GM23338 (cell line): ENCODE measurements at regions not wholly inside any gene's neighbourhood (a gene's known extent, or its start where the extent isn't known, plus 50 kb on each side); places are given as distances from the start of the nearest gene placed in this dataset.

Experiments used
- ATAC-seq: fragments of 200-7000 bp; cut with Tn5 transposase; 3 replicates; pipeline ENCODE4 v1.9.1; 2020
- DNase-seq: peaks from one replicate; pipeline ENCODE4 v3.0.0-alpha.2; 2015; ENCODE audit warnings: low spot score
- H2AFZ ChIP-seq: fragments of 200-600 bp; sonication (generic); 2 replicates; pipeline ENCODE4 v1.8.0; 2016; ENCODE audit warnings: antibody characterized with exemption, mild to moderate bottlenecking, moderate library complexity
- H3F3A ChIP-seq: fragments of 200-600 bp; sonication (generic); replicated peaks from 2 replicates; pipeline ENCODE4 v1.8.0; 2017; ENCODE audit warnings: antibody characterized with exemption, mixed run types, low read depth
- H3K27ac ChIP-seq: fragments of 200-600 bp; sonication (generic); 2 replicates; pipeline ENCODE4 v1.6.1; 2016; ENCODE audit warnings: low read depth
- H3K27me3 ChIP-seq: fragments of 200-600 bp; sonication (generic); 2 replicates; pipeline ENCODE4 v1.8.0; 2016; ENCODE audit warnings: mild to moderate bottlenecking, mixed run types, moderate library complexity; ENCODE audit not compliant: insufficient read depth
- H3K36me3 ChIP-seq: fragments of 200-600 bp; sonication (generic); 2 replicates; pipeline ENCODE4 v1.8.0; 2016; ENCODE audit warnings: mild to moderate bottlenecking; ENCODE audit not compliant: insufficient read depth
- H3K4me1 ChIP-seq: fragments of 200-600 bp; sonication (generic); 2 replicates; pipeline ENCODE4 v1.8.0; 2016; ENCODE audit warnings: mild to moderate bottlenecking, moderate library complexity; ENCODE audit not compliant: insufficient read depth
- H3K4me2 ChIP-seq: fragments of 200-600 bp; sonication (generic); 2 replicates; pipeline ENCODE4 v1.7.1; 2017; ENCODE audit warnings: mixed run types
- H3K4me3 ChIP-seq: fragments of 200-600 bp; sonication (generic); 2 replicates; pipeline ENCODE4 v1.6.1; 2016; ENCODE audit warnings: mixed run types
- H3K79me2 ChIP-seq: fragments of 200-600 bp; sonication (generic); replicated peaks from 2 replicates; pipeline ENCODE4 v1.8.0; 2017; ENCODE audit warnings: mild to moderate bottlenecking; ENCODE audit not compliant: insufficient read depth
- H3K9me2 ChIP-seq: fragments of 200-600 bp; sonication (generic); 2 replicates; pipeline ENCODE4 v1.8.0; 2017; ENCODE audit not compliant: insufficient read depth
- H4K20me1 ChIP-seq: fragments of 200-600 bp; sonication (generic); replicated peaks from 2 replicates; pipeline ENCODE4 v1.8.0; 2017; ENCODE audit warnings: mild to moderate bottlenecking; ENCODE audit not compliant: insufficient read depth
- H3K27ac Mint-ChIP-seq: 2 replicates; pipeline ENCODE4 v1.8.0; 2020; ENCODE audit warnings: inconsistent platforms, mild to moderate bottlenecking, moderate library complexity, mixed read lengths
- H3K27me3 Mint-ChIP-seq: 3 replicates; pipeline ENCODE4 v1.8.0; 2022; ENCODE audit warnings: low read depth, mild to moderate bottlenecking, moderate library complexity, mixed read lengths, inconsistent platforms; ENCODE audit not compliant: insufficient read depth, poor library complexity
- H3K36me3 Mint-ChIP-seq: 3 replicates; pipeline ENCODE4 v1.8.0; 2021; ENCODE audit warnings: low read depth, mild to moderate bottlenecking, inconsistent platforms, moderate library complexity, mixed read lengths
- H3K4me1 Mint-ChIP-seq: 3 replicates; pipeline ENCODE4 v1.8.0; 2020; ENCODE audit warnings: mild to moderate bottlenecking, inconsistent platforms, mixed read lengths
- H3K4me3 Mint-ChIP-seq: 3 replicates; pipeline ENCODE4 v1.8.0; 2021; ENCODE audit warnings: moderate library complexity, mild to moderate bottlenecking, inconsistent platforms, mixed read lengths
- H3K9me3 Mint-ChIP-seq: 3 replicates; pipeline ENCODE4 v1.8.0; 2020; ENCODE audit warnings: moderate library complexity, mild to moderate bottlenecking, inconsistent platforms, mixed read lengths
- CREB1 ChIP-seq: fragments of 250-450 bp; sonication (Bioruptor Pico); IDR thresholded peaks from 2 replicates; pipeline ENCODE4 v1.5.0; 2020; ENCODE audit warnings: low read depth, mild to moderate bottlenecking, moderate library complexity
- ETS1 ChIP-seq: IDR thresholded peaks from 2 replicates; pipeline ENCODE4 v1.6.1; 2016; ENCODE audit warnings: antibody characterized with exemption
- EZH2 ChIP-seq: fragments of 200-600 bp; sonication (generic); IDR thresholded peaks from one replicate; pipeline ENCODE4 v1.8.0; 2017; ENCODE audit warnings: antibody characterized with exemption, mild to moderate bottlenecking, low read depth; ENCODE audit not compliant: unreplicated experiment
- EZH2phosphoT487 ChIP-seq: fragments of 200-600 bp; sonication (generic); IDR thresholded peaks from one replicate; pipeline ENCODE4 v1.8.1; 2018; ENCODE audit warnings: antibody characterized with exemption; ENCODE audit not compliant: unreplicated experiment
- JUNB ChIP-seq: IDR thresholded peaks from one replicate; pipeline ENCODE4 v1.6.1; 2016; ENCODE audit warnings: antibody characterized with exemption; ENCODE audit not compliant: unreplicated experiment
- NANOG ChIP-seq: IDR thresholded peaks from 2 replicates; pipeline ENCODE4 v1.6.1; 2016; ENCODE audit warnings: antibody characterized with exemption, borderline replicate concordance
- POLR2AphosphoS5 ChIP-seq: IDR thresholded peaks from 2 replicates; pipeline ENCODE4 v1.6.1; 2016; ENCODE audit warnings: antibody characterized with exemption, low read depth
- STAT1 ChIP-seq: IDR thresholded peaks from one replicate; pipeline ENCODE4 v1.6.1; 2016; ENCODE audit warnings: antibody characterized with exemption; ENCODE audit not compliant: unreplicated experiment
- ZNF114 ChIP-seq: fragments of 250-450 bp; sonication (Bioruptor Pico); IDR thresholded peaks from 2 replicates; pipeline ENCODE4 v1.5.0; 2020; ENCODE audit warnings: mild to moderate bottlenecking, moderate library complexity
- ZNF331 ChIP-seq: fragments of 250-450 bp; sonication (Bioruptor Pico); IDR thresholded peaks from 2 replicates; pipeline ENCODE4 v1.5.0; 2020; ENCODE audit warnings: low read depth, mild to moderate bottlenecking, moderate library complexity
- ZNF462 ChIP-seq: fragments of 250-450 bp; sonication (Bioruptor Pico); IDR thresholded peaks from 2 replicates; pipeline ENCODE4 v1.5.0; 2020; ENCODE audit warnings: mild to moderate bottlenecking, moderate library complexity
- TF ChIP-seq, protein P1 (sequence below), 2 experiments: fragments of 200-600 bp in 1 of 2; sonication (generic) in 1 of 2; conservative IDR thresholded peaks; 2 replicates each; pipeline versions ENCODE4 v1.5.1 to v1.6.1; 2016 to 2017; ENCODE audit warnings: antibody characterized with exemption in 2 of 2, low read depth in 2 of 2, mild to moderate bottlenecking in 2 of 2, moderate library complexity in 1 of 2
- TF ChIP-seq, protein P2 (sequence below): IDR thresholded peaks from one replicate; pipeline ENCODE4 v1.6.1; 2018; ENCODE audit warnings: antibody characterized with exemption; ENCODE audit not compliant: unreplicated experiment

DNA sequence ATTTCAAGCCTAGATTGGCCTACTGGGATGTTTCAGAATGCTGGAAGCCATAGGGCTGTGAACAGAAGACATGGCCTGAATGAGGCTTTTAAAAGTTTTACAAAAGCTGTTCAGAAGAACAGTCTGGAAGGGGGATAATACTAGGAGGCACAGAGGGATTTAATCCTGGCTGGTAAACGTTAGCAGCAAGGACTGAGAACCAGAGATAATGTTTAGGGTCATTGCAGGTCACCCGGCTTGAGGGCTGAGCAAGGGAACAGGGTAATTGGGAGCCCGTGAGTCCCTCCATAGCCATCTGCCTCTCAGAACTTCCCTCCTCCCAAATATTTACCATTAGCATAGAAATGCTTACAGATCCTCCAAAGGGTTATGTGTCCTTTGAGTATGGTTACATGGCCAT lies 765.4 kb downstream of the TMEM182 start:
- no peak overlapping the region for H3K27ac ChIP-seq
- H3K27ac Mint-ChIP-seq = no peak overlapping the region
- H3K27me3 ChIP-seq = no peaks in the 10 kb centered on the region
- no peaks in the 10 kb centered on the region for H3K79me2 ChIP-seq
- peaks cover 3% of the 10 kb centered on the region; the same call in 1 of the 3 replicates for H3K4me1 Mint-ChIP-seq
- DNase-seq = no peak
- H3K4me1 ChIP-seq = no peaks in the 10 kb centered on the region
- H3K36me3 Mint-ChIP-seq = 0 out of 3 replicates have a peak, but pooled peaks cover 3% of the 10 kb centered on the region
- H3K4me3 Mint-ChIP-seq = no peak overlapping the region
- H3K36me3 ChIP-seq = no peaks in the 10 kb centered on the region
- H3F3A ChIP-seq = no peaks in the 10 kb centered on the region
- H2AFZ ChIP-seq = no peak overlapping the region
- TF ChIP-seq ZNF462 (no peak), EZH2 (no peak), JUNB (no peak), POLR2AphosphoS5 (no peak), STAT1 (no peak), ZNF331 (CRISPR knock-in tag) (no peak), EZH2phosphoT487 (no peak), CREB1 (no peak), NANOG (no peak), ZNF114 (no peak), ETS1 (no peak)
- TF ChIP-seq, protein P1, sequence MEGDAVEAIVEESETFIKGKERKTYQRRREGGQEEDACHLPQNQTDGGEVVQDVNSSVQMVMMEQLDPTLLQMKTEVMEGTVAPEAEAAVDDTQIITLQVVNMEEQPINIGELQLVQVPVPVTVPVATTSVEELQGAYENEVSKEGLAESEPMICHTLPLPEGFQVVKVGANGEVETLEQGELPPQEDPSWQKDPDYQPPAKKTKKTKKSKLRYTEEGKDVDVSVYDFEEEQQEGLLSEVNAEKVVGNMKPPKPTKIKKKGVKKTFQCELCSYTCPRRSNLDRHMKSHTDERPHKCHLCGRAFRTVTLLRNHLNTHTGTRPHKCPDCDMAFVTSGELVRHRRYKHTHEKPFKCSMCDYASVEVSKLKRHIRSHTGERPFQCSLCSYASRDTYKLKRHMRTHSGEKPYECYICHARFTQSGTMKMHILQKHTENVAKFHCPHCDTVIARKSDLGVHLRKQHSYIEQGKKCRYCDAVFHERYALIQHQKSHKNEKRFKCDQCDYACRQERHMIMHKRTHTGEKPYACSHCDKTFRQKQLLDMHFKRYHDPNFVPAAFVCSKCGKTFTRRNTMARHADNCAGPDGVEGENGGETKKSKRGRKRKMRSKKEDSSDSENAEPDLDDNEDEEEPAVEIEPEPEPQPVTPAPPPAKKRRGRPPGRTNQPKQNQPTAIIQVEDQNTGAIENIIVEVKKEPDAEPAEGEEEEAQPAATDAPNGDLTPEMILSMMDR (conservative IDR thresholded peaks at IDR 0.05; ENCODE audit: low read depth in 2 of 2) = no peak
- TF ChIP-seq, protein P2, sequence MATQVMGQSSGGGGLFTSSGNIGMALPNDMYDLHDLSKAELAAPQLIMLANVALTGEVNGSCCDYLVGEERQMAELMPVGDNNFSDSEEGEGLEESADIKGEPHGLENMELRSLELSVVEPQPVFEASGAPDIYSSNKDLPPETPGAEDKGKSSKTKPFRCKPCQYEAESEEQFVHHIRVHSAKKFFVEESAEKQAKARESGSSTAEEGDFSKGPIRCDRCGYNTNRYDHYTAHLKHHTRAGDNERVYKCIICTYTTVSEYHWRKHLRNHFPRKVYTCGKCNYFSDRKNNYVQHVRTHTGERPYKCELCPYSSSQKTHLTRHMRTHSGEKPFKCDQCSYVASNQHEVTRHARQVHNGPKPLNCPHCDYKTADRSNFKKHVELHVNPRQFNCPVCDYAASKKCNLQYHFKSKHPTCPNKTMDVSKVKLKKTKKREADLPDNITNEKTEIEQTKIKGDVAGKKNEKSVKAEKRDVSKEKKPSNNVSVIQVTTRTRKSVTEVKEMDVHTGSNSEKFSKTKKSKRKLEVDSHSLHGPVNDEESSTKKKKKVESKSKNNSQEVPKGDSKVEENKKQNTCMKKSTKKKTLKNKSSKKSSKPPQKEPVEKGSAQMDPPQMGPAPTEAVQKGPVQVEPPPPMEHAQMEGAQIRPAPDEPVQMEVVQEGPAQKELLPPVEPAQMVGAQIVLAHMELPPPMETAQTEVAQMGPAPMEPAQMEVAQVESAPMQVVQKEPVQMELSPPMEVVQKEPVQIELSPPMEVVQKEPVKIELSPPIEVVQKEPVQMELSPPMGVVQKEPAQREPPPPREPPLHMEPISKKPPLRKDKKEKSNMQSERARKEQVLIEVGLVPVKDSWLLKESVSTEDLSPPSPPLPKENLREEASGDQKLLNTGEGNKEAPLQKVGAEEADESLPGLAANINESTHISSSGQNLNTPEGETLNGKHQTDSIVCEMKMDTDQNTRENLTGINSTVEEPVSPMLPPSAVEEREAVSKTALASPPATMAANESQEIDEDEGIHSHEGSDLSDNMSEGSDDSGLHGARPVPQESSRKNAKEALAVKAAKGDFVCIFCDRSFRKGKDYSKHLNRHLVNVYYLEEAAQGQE = no peak
- 0 out of 2 replicates have a peak, but pooled peaks cover 16% of the 10 kb centered on the region for H3K9me2 ChIP-seq
- no peak for ATAC-seq
- no peaks in the 10 kb centered on the region for H4K20me1 ChIP-seq
- no peaks in the 10 kb centered on the region for H3K9me3 Mint-ChIP-seq
- H3K27me3 Mint-ChIP-seq = no peaks in the 10 kb centered on the region
- H3K4me3 ChIP-seq = no peak overlapping the region
- H3K4me2 ChIP-seq = no peak overlapping the region
